ENCODE measurements at regions not wholly inside any gene's neighbourhood (a gene's known extent, or its start where the extent isn't known, plus 50 kb on each side); places are given as distances from the start of the nearest gene placed in this dataset.

DNA sequence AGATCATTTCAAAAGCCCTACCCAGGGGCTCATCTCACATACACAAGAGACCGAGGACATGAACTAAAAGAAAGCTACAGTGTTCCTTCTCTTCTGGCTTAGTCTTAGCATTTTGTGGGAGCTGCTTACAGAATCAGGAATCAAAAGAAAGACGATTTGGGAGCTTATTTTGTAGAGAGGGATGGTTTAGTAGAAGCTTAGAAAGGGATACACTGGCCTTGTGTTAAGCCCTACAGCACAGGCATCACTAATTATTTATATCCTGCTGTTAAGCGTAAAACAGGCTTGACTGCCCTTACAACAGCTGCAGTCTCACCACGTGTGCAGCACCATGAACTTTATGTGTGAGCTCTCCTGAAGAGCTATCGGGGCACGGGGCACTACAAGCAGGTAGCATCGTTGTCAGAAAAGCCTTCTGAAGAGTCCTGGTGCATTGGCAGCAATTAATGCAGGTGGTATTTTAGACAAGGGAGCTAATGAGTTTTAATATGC lies 798.3 kb downstream of the NXPH1 start:
- TF ChIP-seq CTCF (IDR thresholded peaks at IDR 0.05; ENCODE audit: low read depth, low read length), result no peak
- no peaks in the 10 kb centered on the region for H3K27me3 ChIP-seq (ENCODE audit: control insufficient read depth, insufficient read depth, low read length)
- no peak for DNase-seq (ENCODE audit: low read depth, low spot score)
- H3K27ac ChIP-seq (ENCODE audit: low read depth, low read length), result no peak overlapping the region
- no peak overlapping the region for H3K4me3 ChIP-seq (ENCODE audit: low read depth, low read length)
- peaks cover 3% of the 10 kb centered on the region; the same call in 1 of the 2 replicates for H3K9me3 ChIP-seq (ENCODE audit: control insufficient read depth, insufficient read depth, low read length)
- POLR2A ChIA-PET, result no interaction called here
- CTCF ChIA-PET, result no interaction called here

DNA sequence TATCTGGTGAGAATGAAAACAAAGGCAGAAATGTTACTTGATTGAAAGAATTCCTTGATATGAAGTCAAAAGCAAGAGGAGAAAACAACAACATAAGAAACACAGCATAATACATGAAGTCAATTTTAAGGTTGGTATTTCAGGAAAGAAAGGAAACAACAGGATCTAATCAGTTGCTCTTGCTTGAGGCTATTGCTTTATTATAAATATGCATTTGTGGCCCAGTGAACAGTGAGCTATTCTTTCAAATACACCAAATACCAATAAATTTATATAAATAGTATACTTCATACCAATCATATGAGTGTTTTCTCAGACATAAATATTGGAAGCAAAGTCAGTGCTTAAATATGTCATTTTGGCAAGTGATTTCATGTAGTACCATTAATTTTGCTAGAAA lies 806.6 kb downstream of the NXPH1 start:
- no peak for DNase-seq (ENCODE audit: low read depth, low spot score)
- Histone ChIP-seq H3K4me3 (ENCODE audit: low read depth, low read length) (no peak overlapping the region), H3K9me3 (ENCODE audit: control insufficient read depth, insufficient read depth, low read length) (peaks cover 4% of the 10 kb centered on the region), H3K27ac (ENCODE audit: low read depth, low read length) (no peak overlapping the region), H3K27me3 (ENCODE audit: control insufficient read depth, insufficient read depth, low read length) (no peaks in the 10 kb centered on the region)
- CTCF ChIA-PET, result no interaction called here
- TF ChIP-seq CTCF (IDR thresholded peaks at IDR 0.05; ENCODE audit: low read depth, low read length), result no peak
- POLR2A ChIA-PET, result no interaction called here

- no peak for TF ChIP-seq CTCF (IDR thresholded peaks at IDR 0.05; ENCODE audit: low read depth, low read length)
- POLR2A ChIA-PET, result no interaction called here
- CTCF ChIA-PET, result no interaction called here
Observed at GRCh38 chr7:9241826-9242225, 808.4 kb downstream of the NXPH1 start.

GRCh38 chr7:9242636-9243035 lies 809.2 kb downstream of the NXPH1 start:
- H3K4me3 ChIP-seq (ENCODE audit: low read depth, low read length), result no peak overlapping the region
- no peaks in the 10 kb centered on the region for H3K27me3 ChIP-seq (ENCODE audit: control insufficient read depth, insufficient read depth, low read length)
- CTCF ChIA-PET, result no interaction called here
- no peak for TF ChIP-seq CTCF (IDR thresholded peaks at IDR 0.05; ENCODE audit: low read depth, low read length)
- H3K27ac ChIP-seq (ENCODE audit: low read depth, low read length), result no peak overlapping the region
- peaks cover 4% of the 10 kb centered on the region for H3K9me3 ChIP-seq (ENCODE audit: control insufficient read depth, insufficient read depth, low read length)
- POLR2A ChIA-PET, result no interaction called here
- no peak for DNase-seq (ENCODE audit: low read depth, low spot score)

More at GRCh38 chr7:9241826-9242225, 808.4 kb downstream of the NXPH1 start:
- H3K9me3 ChIP-seq (ENCODE audit: control insufficient read depth, insufficient read depth, low read length), result peaks cover 4% of the 10 kb centered on the region
- no peaks in the 10 kb centered on the region for H3K27me3 ChIP-seq (ENCODE audit: control insufficient read depth, insufficient read depth, low read length)
- H3K27ac ChIP-seq (ENCODE audit: low read depth, low read length), result no peak overlapping the region
- H3K4me3 ChIP-seq (ENCODE audit: low read depth, low read length), result no peak overlapping the region
- no peak for DNase-seq (ENCODE audit: low read depth, low spot score)

- no peak overlapping the region for H3K27ac ChIP-seq (ENCODE audit: low read depth, low read length)
- no peak overlapping the region for H3K4me3 ChIP-seq (ENCODE audit: low read depth, low read length)
- CTCF ChIA-PET, result no interaction called here
- H3K9me3 ChIP-seq (ENCODE audit: control insufficient read depth, insufficient read depth, low read length), result peaks cover 15% of the 10 kb centered on the region
- POLR2A ChIA-PET, result no interaction called here
- TF ChIP-seq CTCF (IDR thresholded peaks at IDR 0.05; ENCODE audit: low read depth, low read length), result no peak
- no peak for DNase-seq (ENCODE audit: low read depth, low spot score)
- no peaks in the 10 kb centered on the region for H3K27me3 ChIP-seq (ENCODE audit: control insufficient read depth, insufficient read depth, low read length)
Observed at GRCh38 chr7:9250876-9251275, 817.5 kb downstream of the NXPH1 start.

Data from AG04450 (cell line).